ENCODE measurements at regions not wholly inside any gene's neighbourhood (a gene's known extent, or its start where the extent isn't known, plus 50 kb on each side); places are given as distances from the start of the nearest gene placed in this dataset.

GRCh38 chr12:34097213-34097612, 74.9 kb downstream of the ALG10 start:
- DNase-seq (ENCODE audit: low spot score): no peak
- no peak for TF ChIP-seq CTCF (IDR thresholded peaks at IDR 0.05; ENCODE audit: borderline replicate concordance, control extremely low read depth, extremely low read depth, insufficient read depth, missing control alignments)
- in situ Hi-C loops (cut with MboI; ENCODE audit: low sequenced_read_pairs, unreplicated experiment): no loop called here

GRCh38 chr12:34105392-34105933, 83.2 kb downstream of the ALG10 start:
- in situ Hi-C loops (cut with MboI; ENCODE audit: low sequenced_read_pairs, unreplicated experiment): no loop called here
- peak; percentile 3 for DNase-seq (ENCODE audit: low spot score)
- TF ChIP-seq CTCF (IDR thresholded peaks at IDR 0.05; ENCODE audit: borderline replicate concordance, control extremely low read depth, extremely low read depth, insufficient read depth, missing control alignments): no peak

GRCh38 chr12:34106172-34106571, 83.9 kb downstream of the ALG10 start:
- no peak for DNase-seq (ENCODE audit: low spot score)
- TF ChIP-seq CTCF (IDR thresholded peaks at IDR 0.05; ENCODE audit: borderline replicate concordance, control extremely low read depth, extremely low read depth, insufficient read depth, missing control alignments): no peak
- in situ Hi-C loops (cut with MboI; ENCODE audit: low sequenced_read_pairs, unreplicated experiment): no loop called here

- no peak for DNase-seq (ENCODE audit: low spot score)
- in situ Hi-C loops (cut with MboI; ENCODE audit: low sequenced_read_pairs, unreplicated experiment): no loop called here
Observed at GRCh38 chr12:34107016-34107415, 84.7 kb downstream of the ALG10 start.

GRCh38 chr12:34107781-34108404, 85.6 kb downstream of the ALG10 start:
- in situ Hi-C loops (cut with MboI; ENCODE audit: low sequenced_read_pairs, unreplicated experiment): no loop called here
- no peak for TF ChIP-seq CTCF (IDR thresholded peaks at IDR 0.05; ENCODE audit: borderline replicate concordance, control extremely low read depth, extremely low read depth, insufficient read depth, missing control alignments)
- DNase-seq (ENCODE audit: low spot score): no peak

More at GRCh38 chr12:34107016-34107415, 84.7 kb downstream of the ALG10 start:
- TF ChIP-seq CTCF (IDR thresholded peaks at IDR 0.05; ENCODE audit: borderline replicate concordance, control extremely low read depth, extremely low read depth, insufficient read depth, missing control alignments): no peak

- in situ Hi-C loops (cut with MboI; ENCODE audit: low sequenced_read_pairs, unreplicated experiment): no loop called here
- DNase-seq (ENCODE audit: low spot score): no peak
- TF ChIP-seq CTCF (IDR thresholded peaks at IDR 0.05; ENCODE audit: borderline replicate concordance, control extremely low read depth, extremely low read depth, insufficient read depth, missing control alignments): no peak
Observed at GRCh38 chr12:34108405-34108803, 86.1 kb downstream of the ALG10 start.
